GM19468 (cell line): ENCODE measurements at regions not wholly inside any gene's neighbourhood (a gene's known extent, or its start where the extent isn't known, plus 50 kb on each side); places are given as distances from the start of the nearest gene placed in this dataset.
"Not testable (repeated sequence)": the region's sequence is repeated elsewhere in the genome, so short reads cannot be mapped to it uniquely, and the experiment has no call there.

Source experiments
- ATAC-seq: cut with Tn5 transposase; IDR thresholded peaks from one replicate; pipeline ENCODE4 v1.9.1; 2021; ENCODE audit warnings: mild to moderate bottlenecking, moderate library complexity, moderate number of reproducible peaks; ENCODE audit not compliant: unreplicated experiment; ENCODE audit errors: extremely low read depth

GRCh38 chr5:117188211-117188610 lies 613.6 kb upstream of the SEMA6A start:
- no peak for ATAC-seq

- ATAC-seq: no peak
These were observed 612.1 kb upstream of the SEMA6A start for GRCh38 chr5:117186751-117187150.

- ATAC-seq: no peak
These were observed 608.7 kb upstream of the SEMA6A start for GRCh38 chr5:117183326-117183725.

GRCh38 chr5:117182104-117182503 lies 607.5 kb upstream of the SEMA6A start:
- no peak for ATAC-seq

- ATAC-seq: no peak
These were observed 602.7 kb upstream of the SEMA6A start for GRCh38 chr5:117177302-117177701.

- ATAC-seq: no peak
These were observed 590.4 kb upstream of the SEMA6A start for GRCh38 chr5:117165068-117165467.

GRCh38 chr5:117161718-117162335 lies 587.2 kb upstream of the SEMA6A start:
- no peak for ATAC-seq

GRCh38 chr5:117160391-117160790 lies 585.8 kb upstream of the SEMA6A start:
- ATAC-seq: no peak

- ATAC-seq: no peak
These were observed 574.7 kb upstream of the SEMA6A start for GRCh38 chr5:117149312-117149711.

- no peak for ATAC-seq
These were observed 569.5 kb upstream of the SEMA6A start for GRCh38 chr5:117144086-117144485.

GRCh38 chr5:117143406-117143805 lies 568.8 kb upstream of the SEMA6A start:
- ATAC-seq: no peak

- ATAC-seq: no peak
These were observed 563.9 kb upstream of the SEMA6A start for GRCh38 chr5:117138523-117138922.

GRCh38 chr5:117135851-117136250 lies 561.2 kb upstream of the SEMA6A start:
- ATAC-seq: no peak

- no peak for ATAC-seq
These were observed 558.6 kb upstream of the SEMA6A start for GRCh38 chr5:117133198-117133597.

GRCh38 chr5:117131876-117132275 lies 557.3 kb upstream of the SEMA6A start:
- ATAC-seq: no peak

GRCh38 chr5:117131048-117131679 lies 556.5 kb upstream of the SEMA6A start:
- peak; percentile 74 for ATAC-seq

GRCh38 chr5:117118499-117118898 lies 543.9 kb upstream of the SEMA6A start:
- no peak for ATAC-seq

GRCh38 chr5:117117314-117117713 lies 542.7 kb upstream of the SEMA6A start:
- ATAC-seq: not testable (repeated sequence)

- ATAC-seq: no peak
These were observed 535.9 kb upstream of the SEMA6A start for GRCh38 chr5:117110548-117110947.

GRCh38 chr5:117107859-117108258 lies 533.2 kb upstream of the SEMA6A start:
- ATAC-seq: no peak

- ATAC-seq: no peak
These were observed 529.1 kb upstream of the SEMA6A start for GRCh38 chr5:117103703-117104102.

- ATAC-seq: no peak
These were observed 528.0 kb upstream of the SEMA6A start for GRCh38 chr5:117102591-117102990.
